HTR-8/SVneo (cell line): ENCODE measurements at regions not wholly inside any gene's neighbourhood (a gene's known extent, or its start where the extent isn't known, plus 50 kb on each side); places are given as distances from the start of the nearest gene placed in this dataset.

Experiments
- DNase-seq: peaks from one replicate; pipeline ENCODE4 v3.0.0; 2011; ENCODE audit warnings: low spot score, mixed read lengths; ENCODE audit not compliant: insufficient read length
- FAIRE-seq: peaks from 2 replicates; lab custom pipeline; 2011; peaks lifted over from hg19 to GRCh38; lab: Jason Lieb, UNC

GRCh38 chr5:167892352-167893115 lies 398.9 kb upstream of the WWC1 start:
- DNase-seq = no peak
- FAIRE-seq = no peak

GRCh38 chr5:167893271-167893670 lies 398.2 kb upstream of the WWC1 start:
- DNase-seq = no peak
- FAIRE-seq = no peak

GRCh38 chr5:167894631-167895472 lies 396.6 kb upstream of the WWC1 start:
- no peak for FAIRE-seq
- no peak for DNase-seq

GRCh38 chr5:167895899-167896659 lies 395.4 kb upstream of the WWC1 start:
- DNase-seq (no peak), FAIRE-seq (peak; percentile 44)

- no peak for FAIRE-seq
These were observed 394.6 kb upstream of the WWC1 start for GRCh38 chr5:167896814-167897213.

GRCh38 chr5:167897371-167897770 lies 394.1 kb upstream of the WWC1 start:
- no peak for FAIRE-seq
- no peak for DNase-seq

More at GRCh38 chr5:167896814-167897213, 394.6 kb upstream of the WWC1 start:
- no peak for DNase-seq

- FAIRE-seq (no peak), DNase-seq (no peak)
These were observed 392.9 kb upstream of the WWC1 start for GRCh38 chr5:167898361-167899042.

- DNase-seq (peak; percentile 29), FAIRE-seq (peak; percentile 87)
These were observed 391.9 kb upstream of the WWC1 start for GRCh38 chr5:167899490-167900070.

- DNase-seq = no peak
- no peak for FAIRE-seq
These were observed 391.0 kb upstream of the WWC1 start for GRCh38 chr5:167900340-167900935.

GRCh38 chr5:167902298-167902697 lies 389.1 kb upstream of the WWC1 start:
- DNase-seq (no peak), FAIRE-seq (no peak)

GRCh38 chr5:167903243-167903642 lies 388.2 kb upstream of the WWC1 start:
- no peak for DNase-seq
- FAIRE-seq = no peak

GRCh38 chr5:167903659-167904058 lies 387.8 kb upstream of the WWC1 start:
- DNase-seq (no peak), FAIRE-seq (no peak)

- no peak for FAIRE-seq
- DNase-seq = no peak
These were observed 385.3 kb upstream of the WWC1 start for GRCh38 chr5:167905919-167906853.

- DNase-seq (no peak), FAIRE-seq (no peak)
These were observed 382.8 kb upstream of the WWC1 start for GRCh38 chr5:167908606-167909005.

- DNase-seq = peak; percentile 45
These were observed 378.3 kb upstream of the WWC1 start for GRCh38 chr5:167912941-167913665.

GRCh38 chr5:167915237-167915636 lies 376.2 kb upstream of the WWC1 start:
- DNase-seq (no peak), FAIRE-seq (peak; percentile 28)

More at GRCh38 chr5:167912941-167913665, 378.3 kb upstream of the WWC1 start:
- no peak for FAIRE-seq

- peak; percentile 38 for DNase-seq
- FAIRE-seq = no peak
These were observed 375.2 kb upstream of the WWC1 start for GRCh38 chr5:167916261-167916691.
